Naive B cell (primary cell): ENCODE measurements at regions not wholly inside any gene's neighbourhood (a gene's known extent, or its start where the extent isn't known, plus 50 kb on each side); places are given as distances from the start of the nearest gene placed in this dataset.
A peak's percentile ranks its signal among the peaks of the same experiment; 100 is the strongest.
"Not testable (repeated sequence)": the region's sequence is repeated elsewhere in the genome, so short reads cannot be mapped to it uniquely, and the experiment has no call there.

Source experiments
- ATAC-seq, 2 donors: fragments of 150-1000 bp; cut with Tn5 transposase; 2 replicates each; pipeline ENCODE4 v1.10.0; 2021; ENCODE audit warnings: low read depth in 2 of 2, mild to moderate bottlenecking in 2 of 2, moderate library complexity in 2 of 2
- DNase-seq: peaks from one replicate; pipeline ENCODE4 v3.0.0; 2022
- H3K27ac Mint-ChIP-seq, 6 donors: one replicate each; pipeline ENCODE4 v1.8.0; 2020 to 2022; ENCODE audit warnings: mild to moderate bottlenecking in 6 of 6, mixed read lengths in 6 of 6, moderate library complexity in 5 of 6, inconsistent platforms in 2 of 6
- H3K27me3 Mint-ChIP-seq, 3 donors: one replicate each; pipeline ENCODE4 v1.8.0; 2021 to 2022; ENCODE audit warnings: mixed read lengths in 3 of 3, mild to moderate bottlenecking in 1 of 3
- H3K36me3 Mint-ChIP-seq, 2 donors: one replicate each; pipeline ENCODE4 v1.8.0; 2020 to 2022; ENCODE audit warnings: mixed read lengths in 2 of 2, inconsistent platforms in 1 of 2, mild to moderate bottlenecking in 1 of 2
- H3K4me1 Mint-ChIP-seq, 3 donors: one replicate each; pipeline ENCODE4 v1.8.0; 2020 to 2022; ENCODE audit warnings: mixed read lengths in 3 of 3, inconsistent platforms in 1 of 3, mild to moderate bottlenecking in 1 of 3, moderate library complexity in 1 of 3
- H3K4me3 Mint-ChIP-seq, 8 donors: one replicate each; pipeline ENCODE4 v1.8.0; 2020 to 2022; ENCODE audit warnings: mild to moderate bottlenecking in 8 of 8, mixed read lengths in 8 of 8, moderate library complexity in 8 of 8, inconsistent platforms in 2 of 8
- H3K9me3 Mint-ChIP-seq, 7 donors: one replicate each; pipeline ENCODE4 v1.8.0; 2020 to 2022; ENCODE audit warnings: mixed read lengths in 7 of 7, mild to moderate bottlenecking in 5 of 7, inconsistent platforms in 2 of 7, moderate library complexity in 1 of 7

DNA sequence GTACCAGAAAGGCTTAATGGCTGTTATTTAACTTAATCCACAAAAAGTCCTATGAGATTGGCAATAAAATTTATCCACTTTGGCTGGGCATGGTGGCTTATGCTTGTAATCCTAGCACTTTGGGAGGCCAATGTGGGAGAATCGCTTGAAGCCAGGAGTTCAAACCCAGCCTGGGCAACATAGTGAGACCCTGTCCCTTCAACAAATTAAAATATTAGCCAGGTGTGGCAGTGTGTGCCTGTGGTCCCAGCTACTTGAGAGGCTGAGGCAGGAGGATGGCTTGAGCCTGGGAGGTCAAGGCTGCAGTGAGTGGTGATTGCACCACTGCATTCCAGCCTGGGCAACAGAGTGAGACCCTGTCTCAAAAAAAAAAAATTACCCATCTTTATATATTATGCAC lies 193.4 kb upstream of the GATA6 start:
- DNase-seq, H3K4me3 Mint-ChIP-seq, ATAC-seq, H3K4me1 Mint-ChIP-seq, H3K9me3 Mint-ChIP-seq, H3K27me3 Mint-ChIP-seq, H3K36me3 Mint-ChIP-seq, H3K27ac Mint-ChIP-seq: not testable (repeated sequence)

GRCh38 chr18:21978546-21979170 lies 190.7 kb upstream of the GATA6 start:
- Mint-ChIP-seq H3K9me3 (peaks cover 0 to 11% (median 5%) of the 10 kb centered on the region in 7 donors), H3K27me3 (peaks cover 0 to 4% (median 0%) of the 10 kb centered on the region in 3 donors), H3K4me1 (no peaks in the 10 kb centered on the region), H3K27ac (no peak overlapping the region), H3K4me3 (no peak overlapping the region), H3K36me3 (no peaks in the 10 kb centered on the region)
- ATAC-seq (no peak), DNase-seq (no peak)

DNA sequence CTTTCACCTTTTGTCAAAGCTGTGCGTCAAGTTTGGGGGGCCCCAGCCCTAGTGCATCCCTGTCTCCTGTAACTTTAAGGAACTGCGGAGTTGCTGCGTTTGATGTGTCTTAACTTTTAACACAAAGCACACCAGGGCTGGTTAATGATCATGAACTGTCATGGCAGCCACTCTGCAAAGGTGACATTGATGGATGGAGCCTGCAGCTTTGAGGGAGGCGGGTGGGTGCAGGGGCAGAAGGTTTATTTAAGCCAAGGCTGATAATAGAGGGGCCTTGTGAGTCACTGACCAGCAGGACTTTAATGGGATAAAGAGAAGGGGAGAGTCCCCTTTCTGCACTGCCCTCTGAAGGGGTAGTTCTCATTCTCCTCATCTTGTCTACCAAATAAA lies 190.2 kb upstream of the GATA6 start:
- Mint-ChIP-seq H3K27ac (no peak overlapping the region), H3K9me3 (peaks cover 0 to 11% (median 5%) of the 10 kb centered on the region in 7 donors), H3K36me3 (no peaks in the 10 kb centered on the region), H3K4me3 (no peak overlapping the region), H3K4me1 (no peaks in the 10 kb centered on the region), H3K27me3 (peaks cover 0 to 4% (median 0%) of the 10 kb centered on the region in 3 donors)
- ATAC-seq (no peak), DNase-seq (no peak)

DNA sequence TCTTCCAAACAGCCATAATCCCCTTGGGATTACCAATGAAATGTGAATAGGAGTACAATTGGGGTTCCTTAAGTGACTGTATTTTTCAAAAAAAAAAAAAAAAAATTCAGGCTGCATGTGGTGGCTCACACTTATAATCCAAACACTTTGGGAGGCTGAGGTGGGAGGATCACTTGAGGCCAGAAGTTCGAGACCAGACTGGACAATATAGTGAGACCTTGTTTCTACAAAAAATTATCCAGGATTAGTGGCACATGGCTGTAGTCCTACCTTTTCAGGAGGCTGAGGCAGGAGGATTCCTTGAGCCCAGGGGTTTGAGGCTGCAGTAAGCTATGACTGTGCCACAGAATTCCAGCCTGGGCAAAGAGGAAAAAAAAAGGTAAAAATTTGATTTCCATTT lies 189.6 kb upstream of the GATA6 start:
- DNase-seq (no peak), ATAC-seq (no peak)
- Mint-ChIP-seq H3K36me3 (no peaks in the 10 kb centered on the region), H3K27me3 (peaks cover 0 to 4% (median 0%) of the 10 kb centered on the region in 3 donors), H3K4me3 (no peak overlapping the region), H3K9me3 (peaks cover 0 to 11% (median 5%) of the 10 kb centered on the region in 7 donors), H3K4me1 (no peaks in the 10 kb centered on the region), H3K27ac (no peak overlapping the region)

DNA sequence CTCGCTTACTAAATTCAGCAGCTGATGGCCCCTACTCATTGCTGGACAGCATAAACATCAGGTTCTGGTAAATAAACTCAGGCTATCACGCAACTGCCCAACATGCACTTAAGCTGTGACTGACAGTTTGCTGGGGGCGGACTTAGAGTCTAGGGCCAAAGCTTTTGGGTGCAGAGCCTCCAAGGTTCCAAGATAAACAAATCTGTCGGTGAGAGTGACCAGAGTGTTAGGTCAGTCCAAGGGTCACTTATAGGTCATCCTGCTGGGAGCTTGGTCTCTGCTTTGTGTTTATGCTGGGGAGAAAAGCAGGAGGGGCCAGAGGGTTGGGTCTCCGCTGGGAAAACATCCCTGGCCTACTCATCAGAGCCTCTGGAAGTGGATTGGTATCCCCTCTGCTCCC lies 188.6 kb upstream of the GATA6 start:
- no peak overlapping the region for H3K4me3 Mint-ChIP-seq
- H3K27me3 Mint-ChIP-seq: peaks cover 0 to 4% (median 0%) of the 10 kb centered on the region in 3 donors
- peaks cover 0 to 11% (median 5%) of the 10 kb centered on the region in 7 donors for H3K9me3 Mint-ChIP-seq
- DNase-seq: no peak
- ATAC-seq: no peak
- no peaks in the 10 kb centered on the region for H3K4me1 Mint-ChIP-seq
- no peak overlapping the region for H3K27ac Mint-ChIP-seq
- H3K36me3 Mint-ChIP-seq: no peaks in the 10 kb centered on the region

DNA sequence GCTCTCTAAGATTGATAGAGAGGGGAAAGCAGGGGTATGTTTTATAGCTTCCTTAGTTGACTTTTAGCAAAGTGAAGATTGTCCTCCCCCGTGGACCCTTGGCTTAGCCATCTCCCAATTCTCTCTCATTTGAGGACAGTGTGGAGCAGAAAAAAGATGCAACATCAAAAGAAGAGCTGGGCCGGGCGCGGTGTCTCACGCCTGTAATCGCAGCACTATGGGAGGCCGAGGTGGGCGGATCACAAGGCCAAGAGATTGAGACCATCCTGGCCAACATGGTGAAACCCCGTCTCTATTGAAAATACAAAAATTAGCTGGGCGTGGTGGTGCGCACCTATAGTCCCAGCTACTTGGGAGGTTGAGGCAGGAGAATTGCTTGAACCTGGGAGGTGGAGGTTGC lies 187.9 kb upstream of the GATA6 start:
- H3K9me3 Mint-ChIP-seq: peaks cover 0 to 11% (median 5%) of the 10 kb centered on the region in 7 donors
- H3K4me1 Mint-ChIP-seq, H3K36me3 Mint-ChIP-seq, DNase-seq, ATAC-seq, H3K27me3 Mint-ChIP-seq, H3K4me3 Mint-ChIP-seq, H3K27ac Mint-ChIP-seq: not testable (repeated sequence)

DNA sequence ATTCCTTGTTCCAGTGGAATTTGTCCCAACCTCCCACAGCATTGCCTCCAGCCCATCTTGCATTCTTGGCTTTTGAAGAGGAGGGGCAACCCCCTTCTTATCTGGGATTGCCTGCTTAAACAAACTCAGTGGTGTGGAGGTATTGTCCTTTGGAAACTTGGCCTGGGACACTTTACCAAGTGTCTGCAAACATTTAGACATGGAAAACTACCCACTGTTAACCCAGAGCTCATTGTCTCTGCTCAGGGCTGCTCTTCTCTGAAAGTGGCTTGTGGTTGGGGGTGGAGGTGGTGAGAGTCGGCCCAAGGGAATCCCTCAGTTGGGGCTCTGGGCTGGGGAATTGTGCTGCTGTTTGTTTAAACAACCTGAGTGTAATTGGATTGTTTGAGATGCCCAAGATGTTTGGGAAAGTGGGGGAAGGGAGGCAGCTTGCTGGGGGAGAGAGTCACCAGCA lies 178.3 kb upstream of the GATA6 start:
- Mint-ChIP-seq H3K27ac (peak overlapping the region in 2 of 6 donors; percentile 49 to 58), H3K36me3 (no peaks in the 10 kb centered on the region), H3K9me3 (peaks cover 0 to 6% (median 0%) of the 10 kb centered on the region in 7 donors), H3K4me1 (no peaks in the 10 kb centered on the region), H3K27me3 (peaks cover 0 to 11% (median 8%) of the 10 kb centered on the region in 3 donors), H3K4me3 (no peak overlapping the region)
- DNase-seq (no peak), ATAC-seq (no peak)

DNA sequence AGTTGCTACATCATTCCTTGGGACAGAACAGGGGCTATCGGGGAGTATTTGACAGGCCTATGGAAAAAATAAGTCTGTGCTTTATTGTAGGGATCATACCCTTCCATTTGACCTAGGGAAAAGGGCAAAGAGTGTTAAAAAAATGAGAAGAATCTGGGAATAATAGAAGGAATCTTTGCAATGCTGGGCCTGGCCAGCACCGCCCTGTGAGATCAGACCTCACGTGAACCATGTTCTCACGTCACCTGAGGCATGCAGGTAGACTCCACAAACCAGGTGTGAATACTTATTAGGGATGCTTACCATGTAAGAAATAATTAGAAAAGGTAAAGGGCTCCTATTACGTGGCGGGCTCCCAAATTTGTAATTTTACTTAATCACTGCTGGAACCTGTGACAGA lies 177.5 kb upstream of the GATA6 start:
- peaks cover 0 to 11% (median 8%) of the 10 kb centered on the region in 3 donors for H3K27me3 Mint-ChIP-seq
- H3K36me3 Mint-ChIP-seq: no peaks in the 10 kb centered on the region
- no peak for DNase-seq
- no peak for ATAC-seq
- no peak overlapping the region for H3K27ac Mint-ChIP-seq
- no peaks in the 10 kb centered on the region for H3K4me1 Mint-ChIP-seq
- peaks cover 0 to 5% (median 0%) of the 10 kb centered on the region in 7 donors for H3K9me3 Mint-ChIP-seq
- no peak overlapping the region for H3K4me3 Mint-ChIP-seq

- no peak for DNase-seq
- no peak overlapping the region for H3K4me3 Mint-ChIP-seq
- no peak overlapping the region for H3K27ac Mint-ChIP-seq
- H3K4me1 Mint-ChIP-seq: peaks cover 0 to 3% (median 0%) of the 10 kb centered on the region in 3 donors
- H3K27me3 Mint-ChIP-seq: peaks cover 0 to 15% (median 6%) of the 10 kb centered on the region in 3 donors
- H3K9me3 Mint-ChIP-seq: no peaks in the 10 kb centered on the region
- no peak for ATAC-seq
- H3K36me3 Mint-ChIP-seq: no peaks in the 10 kb centered on the region
These were observed 173.0 kb upstream of the GATA6 start for GRCh38 chr18:21996351-21996826.

GRCh38 chr18:21997207-21998143 lies 171.9 kb upstream of the GATA6 start:
- DNase-seq: no peak

DNA sequence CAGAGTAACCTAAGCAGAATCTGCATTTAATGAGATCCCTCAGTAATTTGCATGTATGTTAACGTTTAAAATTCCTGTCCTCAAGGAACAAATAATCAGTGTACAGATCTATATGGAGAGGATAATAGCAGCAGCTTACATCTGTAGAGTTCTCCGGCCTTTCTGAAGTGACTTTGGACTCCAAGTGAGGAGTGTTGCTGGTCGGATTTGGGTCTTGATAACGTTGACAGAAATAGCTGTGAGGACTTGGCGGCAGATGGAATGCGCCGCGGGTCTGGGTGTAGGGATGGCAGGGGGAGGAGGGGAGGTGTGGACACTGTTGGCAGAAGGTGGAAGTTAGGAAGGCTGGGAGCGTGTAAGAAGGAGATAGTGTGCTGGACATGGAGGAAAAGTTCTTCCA lies 170.9 kb upstream of the GATA6 start:
- DNase-seq (no peak), ATAC-seq (no peak)
- Mint-ChIP-seq H3K36me3 (no peaks in the 10 kb centered on the region), H3K27me3 (peaks cover 0 to 15% (median 0%) of the 10 kb centered on the region in 3 donors), H3K27ac (no peak overlapping the region), H3K9me3 (no peaks in the 10 kb centered on the region), H3K4me1 (peaks cover 0 to 3% (median 0%) of the 10 kb centered on the region in 3 donors), H3K4me3 (no peak overlapping the region)

More at GRCh38 chr18:21997207-21998143, 171.9 kb upstream of the GATA6 start:
- Mint-ChIP-seq H3K9me3 (no peaks in the 10 kb centered on the region), H3K27ac (no peak overlapping the region), H3K36me3 (no peaks in the 10 kb centered on the region), H3K4me3 (no peak overlapping the region), H3K4me1 (peaks cover 0 to 3% (median 0%) of the 10 kb centered on the region in 3 donors), H3K27me3 (peaks cover 0 to 15% (median 0%) of the 10 kb centered on the region in 3 donors)
- ATAC-seq: no peak

GRCh38 chr18:22001912-22002487 lies 167.4 kb upstream of the GATA6 start:
- DNase-seq (no peak), ATAC-seq (no peak)
- Mint-ChIP-seq H3K4me1 (peaks cover 0 to 3% (median 0%) of the 10 kb centered on the region in 3 donors), H3K27me3 (peaks cover 0 to 7% (median 0%) of the 10 kb centered on the region in 3 donors), H3K36me3 (no peaks in the 10 kb centered on the region), H3K27ac (peak overlapping the region in 1 of 6 donors; percentile 44), H3K9me3 (no peaks in the 10 kb centered on the region), H3K4me3 (no peak overlapping the region)

- H3K4me1 Mint-ChIP-seq: no peaks in the 10 kb centered on the region
- ATAC-seq (no peak), DNase-seq (no peak)
- H3K36me3 Mint-ChIP-seq: no peaks in the 10 kb centered on the region
- no peak overlapping the region for H3K4me3 Mint-ChIP-seq
- H3K27me3 Mint-ChIP-seq: no peaks in the 10 kb centered on the region
- H3K27ac Mint-ChIP-seq: no peak overlapping the region
- peaks cover under 1 to 7% (median 2%) of the 10 kb centered on the region in 7 donors for H3K9me3 Mint-ChIP-seq
These were observed 164.1 kb upstream of the GATA6 start for GRCh38 chr18:22005191-22005841.
